MM.1S (cell line): ENCODE measurements at regions not wholly inside any gene's neighbourhood (a gene's known extent, or its start where the extent isn't known, plus 50 kb on each side); places are given as distances from the start of the nearest gene placed in this dataset.

Experiments used
- DNase-seq: peaks from one replicate; pipeline ENCODE4 v3.0.0-alpha.2; 2015
- H2AFZ ChIP-seq: fragments of 300-600 bp; sonication (generic); 2 replicates; pipeline ENCODE4 v1.6.0; 2016; ENCODE audit warnings: antibody characterized with exemption, low read length
- H3F3A ChIP-seq: fragments of 300-600 bp; sonication (generic); 2 replicates; pipeline ENCODE4 v1.6.1; 2016; ENCODE audit warnings: mild to moderate bottlenecking, antibody characterized with exemption, low read length, moderate library complexity, mixed read lengths; ENCODE audit not compliant: insufficient read depth
- H3K27ac ChIP-seq: fragments of 300-600 bp; sonication (generic); 2 replicates; pipeline ENCODE4 v1.5.1; 2016; ENCODE audit warnings: mild to moderate bottlenecking, low read length
- H3K27me3 ChIP-seq: fragments of 300-600 bp; sonication (generic); replicated peaks from 2 replicates; pipeline ENCODE4 v1.6.0; 2016; ENCODE audit warnings: low read length; ENCODE audit not compliant: insufficient read depth
- H3K36me3 ChIP-seq: fragments of 300-600 bp; sonication (generic); replicated peaks from 2 replicates; pipeline ENCODE4 v1.6.1; 2016; ENCODE audit warnings: mild to moderate bottlenecking, low read length, mixed read lengths; ENCODE audit not compliant: insufficient read depth
- H3K4me1 ChIP-seq: fragments of 300-600 bp; sonication (generic); 2 replicates; pipeline ENCODE4 v1.6.1; 2016; ENCODE audit warnings: low read length, mixed read lengths
- H3K4me2 ChIP-seq: fragments of 300-600 bp; sonication (generic); 2 replicates; pipeline ENCODE4 v1.6.0; 2016; ENCODE audit warnings: low read depth, low read length
- H3K4me3 ChIP-seq: fragments of 300-600 bp; sonication (generic); 2 replicates; pipeline ENCODE4 v1.5.1; 2016; ENCODE audit warnings: low read length, mixed read lengths
- H3K79me2 ChIP-seq: fragments of 300-600 bp; sonication (generic); 2 replicates; pipeline ENCODE4 v1.6.1; 2016; ENCODE audit warnings: mixed run types, low read length, mixed read lengths
- H3K9ac ChIP-seq: fragments of 300-600 bp; sonication (generic); 2 replicates; pipeline ENCODE4 v1.6.1; 2016; ENCODE audit warnings: low read length, mixed read lengths
- H3K9me2 ChIP-seq: fragments of 300-600 bp; sonication (generic); replicated peaks from 2 replicates; pipeline ENCODE4 v1.6.1; 2016; ENCODE audit warnings: mild to moderate bottlenecking, low read length, mixed read lengths; ENCODE audit not compliant: insufficient read depth
- H3K9me3 ChIP-seq: fragments of 300-600 bp; sonication (generic); replicated peaks from 2 replicates; pipeline ENCODE4 v1.6.1; 2016; ENCODE audit warnings: mild to moderate bottlenecking, low read length, mixed read lengths; ENCODE audit not compliant: insufficient read depth
- H4K20me1 ChIP-seq: fragments of 300-600 bp; sonication (generic); 2 replicates; pipeline ENCODE4 v1.6.1; 2016; ENCODE audit warnings: mild to moderate bottlenecking, low read length, moderate library complexity, mixed read lengths; ENCODE audit not compliant: insufficient read depth
- CTCF ChIP-seq: fragments of 300-600 bp; sonication (generic); IDR thresholded peaks from 2 replicates; pipeline ENCODE4 v1.5.1; 2016; ENCODE audit warnings: antibody characterized with exemption, low read length, mixed read lengths
- EZH2 ChIP-seq: fragments of 300-600 bp; sonication (generic); optimal IDR thresholded peaks from 2 replicates; pipeline ENCODE3; 2017; ENCODE audit warnings: low read depth, mild to moderate bottlenecking, antibody characterized with exemption, low read length, mixed read lengths
- EZH2phosphoT487 ChIP-seq: fragments of 300-600 bp; sonication (generic); IDR thresholded peaks from 2 replicates; pipeline ENCODE4 v1.6.1; 2018; ENCODE audit warnings: antibody characterized with exemption, low read length

GRCh38 chr5:124053340-124053739 lies 541.4 kb downstream of the CSNK1G3 start:
- Histone ChIP-seq H3K4me1 (peaks cover 35% of the 10 kb centered on the region), H3K27me3 (peaks cover 22% of the 10 kb centered on the region), H3F3A (peaks cover 18% of the 10 kb centered on the region), H3K9me3 (no peaks in the 10 kb centered on the region), H3K27ac (no peak overlapping the region), H3K9me2 (no peaks in the 10 kb centered on the region), H3K4me2 (no peak overlapping the region), H3K4me3 (no peak overlapping the region), H3K9ac (no peak overlapping the region), H2AFZ (no peak overlapping the region), H3K36me3 (no peaks in the 10 kb centered on the region), H3K79me2 (no peaks in the 10 kb centered on the region), H4K20me1 (no peaks in the 10 kb centered on the region)
- no peak for DNase-seq
- no peak for TF ChIP-seq EZH2
- TF ChIP-seq CTCF, result no peak
- no peak for TF ChIP-seq EZH2phosphoT487

GRCh38 chr5:124052201-124052600 lies 540.2 kb downstream of the CSNK1G3 start:
- Histone ChIP-seq H3K9ac (no peak overlapping the region), H3K4me2 (no peak overlapping the region), H3K27me3 (peaks cover 20% of the 10 kb centered on the region), H3K9me3 (no peaks in the 10 kb centered on the region), H3K4me3 (no peak overlapping the region), H2AFZ (no peak overlapping the region), H3K79me2 (no peaks in the 10 kb centered on the region), H3K27ac (no peak overlapping the region), H4K20me1 (no peaks in the 10 kb centered on the region), H3K4me1 (peaks cover 28% of the 10 kb centered on the region), H3K9me2 (no peaks in the 10 kb centered on the region), H3K36me3 (no peaks in the 10 kb centered on the region), H3F3A (peaks cover 12% of the 10 kb centered on the region)
- DNase-seq, result no peak
- no peak for TF ChIP-seq EZH2
- no peak for TF ChIP-seq CTCF
- no peak for TF ChIP-seq EZH2phosphoT487

- no peaks in the 10 kb centered on the region for H3K9me2 ChIP-seq
- H3K4me1 ChIP-seq, result peaks cover 14% of the 10 kb centered on the region
- DNase-seq, result no peak
- no peak overlapping the region for H3K27ac ChIP-seq
- H3K4me3 ChIP-seq, result no peak overlapping the region
- H4K20me1 ChIP-seq, result no peaks in the 10 kb centered on the region
- TF ChIP-seq CTCF (no peak), EZH2 (no peak), EZH2phosphoT487 (no peak)
- H2AFZ ChIP-seq, result no peak overlapping the region
- H3K79me2 ChIP-seq, result no peaks in the 10 kb centered on the region
- peaks cover 4% of the 10 kb centered on the region; the same call in 1 of the 2 replicates for H3F3A ChIP-seq
- H3K4me2 ChIP-seq, result no peak overlapping the region
- H3K36me3 ChIP-seq, result no peaks in the 10 kb centered on the region
- no peak overlapping the region for H3K9ac ChIP-seq
- no peaks in the 10 kb centered on the region for H3K9me3 ChIP-seq
- H3K27me3 ChIP-seq, result peaks cover 4% of the 10 kb centered on the region
Measured at GRCh38 chr5:124050120-124050770, 538.3 kb downstream of the CSNK1G3 start.
